Naive B cell (primary cell): ENCODE measurements at regions not wholly inside any gene's neighbourhood (a gene's known extent, or its start where the extent isn't known, plus 50 kb on each side); places are given as distances from the start of the nearest gene placed in this dataset.

ENCODE experiments used
- ATAC-seq, 2 donors: fragments of 150-1000 bp; cut with Tn5 transposase; 2 replicates each; pipeline ENCODE4 v1.10.0; 2021; ENCODE audit warnings: low read depth in 2 of 2, mild to moderate bottlenecking in 2 of 2, moderate library complexity in 2 of 2
- DNase-seq: peaks from one replicate; pipeline ENCODE4 v3.0.0; 2022
- H3K27ac Mint-ChIP-seq, 6 donors: one replicate each; pipeline ENCODE4 v1.8.0; 2020 to 2022; ENCODE audit warnings: mild to moderate bottlenecking in 6 of 6, mixed read lengths in 6 of 6, moderate library complexity in 5 of 6, inconsistent platforms in 2 of 6
- H3K27me3 Mint-ChIP-seq, 3 donors: one replicate each; pipeline ENCODE4 v1.8.0; 2021 to 2022; ENCODE audit warnings: mixed read lengths in 3 of 3, mild to moderate bottlenecking in 1 of 3
- H3K36me3 Mint-ChIP-seq, 2 donors: one replicate each; pipeline ENCODE4 v1.8.0; 2020 to 2022; ENCODE audit warnings: mixed read lengths in 2 of 2, inconsistent platforms in 1 of 2, mild to moderate bottlenecking in 1 of 2
- H3K4me1 Mint-ChIP-seq, 3 donors: one replicate each; pipeline ENCODE4 v1.8.0; 2020 to 2022; ENCODE audit warnings: mixed read lengths in 3 of 3, inconsistent platforms in 1 of 3, mild to moderate bottlenecking in 1 of 3, moderate library complexity in 1 of 3
- H3K4me3 Mint-ChIP-seq, 8 donors: one replicate each; pipeline ENCODE4 v1.8.0; 2020 to 2022; ENCODE audit warnings: mild to moderate bottlenecking in 8 of 8, mixed read lengths in 8 of 8, moderate library complexity in 8 of 8, inconsistent platforms in 2 of 8
- H3K9me3 Mint-ChIP-seq, 7 donors: one replicate each; pipeline ENCODE4 v1.8.0; 2020 to 2022; ENCODE audit warnings: mixed read lengths in 7 of 7, mild to moderate bottlenecking in 5 of 7, inconsistent platforms in 2 of 7, moderate library complexity in 1 of 7

- H3K9me3 Mint-ChIP-seq: peaks cover 0 to 5% (median 3%) of the 10 kb centered on the region in 7 donors
- H3K36me3 Mint-ChIP-seq: no peaks in the 10 kb centered on the region
- H3K27ac Mint-ChIP-seq: no peak overlapping the region
- H3K4me1 Mint-ChIP-seq: no peaks in the 10 kb centered on the region
- DNase-seq (no peak), ATAC-seq (no peak)
- peaks cover 9 to 28% (median 26%) of the 10 kb centered on the region in 3 donors for H3K27me3 Mint-ChIP-seq
- no peak overlapping the region for H3K4me3 Mint-ChIP-seq
These were observed 68.0 kb downstream of the SERPINA3 start for GRCh38 chr14:94679937-94680861.

GRCh38 chr14:94679106-94679810 lies 67.1 kb downstream of the SERPINA3 start:
- no peak for DNase-seq
- no peaks in the 10 kb centered on the region for H3K36me3 Mint-ChIP-seq
- no peak overlapping the region for H3K27ac Mint-ChIP-seq
- peaks cover 9 to 31% (median 30%) of the 10 kb centered on the region in 3 donors for H3K27me3 Mint-ChIP-seq
- ATAC-seq: no peak
- no peak overlapping the region for H3K4me3 Mint-ChIP-seq
- no peaks in the 10 kb centered on the region for H3K4me1 Mint-ChIP-seq
- H3K9me3 Mint-ChIP-seq: peaks cover 0 to 5% (median 3%) of the 10 kb centered on the region in 7 donors

- no peak overlapping the region for H3K4me3 Mint-ChIP-seq
- no peak for ATAC-seq
- no peak overlapping the region for H3K27ac Mint-ChIP-seq
- DNase-seq: no peak
- H3K36me3 Mint-ChIP-seq: no peaks in the 10 kb centered on the region
- H3K9me3 Mint-ChIP-seq: peaks cover 0 to 5% (median 3%) of the 10 kb centered on the region in 7 donors
- no peaks in the 10 kb centered on the region for H3K4me1 Mint-ChIP-seq
- peaks cover 9 to 31% (median 29%) of the 10 kb centered on the region in 3 donors for H3K27me3 Mint-ChIP-seq
These were observed 65.6 kb downstream of the SERPINA3 start for GRCh38 chr14:94677747-94678146.

- H3K36me3 Mint-ChIP-seq: no peaks in the 10 kb centered on the region
- no peak for DNase-seq
- peaks cover 0 to under 1% (median 0%) of the 10 kb centered on the region in 3 donors for H3K4me1 Mint-ChIP-seq
- H3K27ac Mint-ChIP-seq: no peak overlapping the region
- H3K27me3 Mint-ChIP-seq: peaks cover 9 to 31% (median 29%) of the 10 kb centered on the region in 3 donors
- peaks cover 0 to 5% (median 3%) of the 10 kb centered on the region in 7 donors for H3K9me3 Mint-ChIP-seq
- H3K4me3 Mint-ChIP-seq: no peak overlapping the region
- no peak for ATAC-seq
These were observed 65.0 kb downstream of the SERPINA3 start for GRCh38 chr14:94677213-94677612.

- Mint-ChIP-seq H3K36me3 (no peaks in the 10 kb centered on the region), H3K4me3 (no peak overlapping the region)
These were observed 64.4 kb downstream of the SERPINA3 start for GRCh38 chr14:94676495-94677185.

GRCh38 chr14:94675036-94675435 lies 62.8 kb downstream of the SERPINA3 start:
- DNase-seq (no peak), ATAC-seq (no peak)
- no peaks in the 10 kb centered on the region for H3K36me3 Mint-ChIP-seq
- H3K9me3 Mint-ChIP-seq: peaks cover 0 to 4% (median 3%) of the 10 kb centered on the region in 7 donors
- H3K4me3 Mint-ChIP-seq: no peak overlapping the region
- peaks cover 0 to 5% (median 0%) of the 10 kb centered on the region in 3 donors for H3K4me1 Mint-ChIP-seq
- H3K27me3 Mint-ChIP-seq: peaks cover 13 to 39% (median 31%) of the 10 kb centered on the region in 3 donors
- H3K27ac Mint-ChIP-seq: no peak overlapping the region

More at GRCh38 chr14:94676495-94677185, 64.4 kb downstream of the SERPINA3 start:
- peaks cover 0 to 5% (median 0%) of the 10 kb centered on the region in 3 donors for H3K4me1 Mint-ChIP-seq
- H3K9me3 Mint-ChIP-seq: peaks cover 0 to 5% (median 3%) of the 10 kb centered on the region in 7 donors
- no peak for DNase-seq
- H3K27me3 Mint-ChIP-seq: peaks cover 12 to 31% (median 29%) of the 10 kb centered on the region in 3 donors
- H3K27ac Mint-ChIP-seq: no peak overlapping the region
- ATAC-seq: no peak

GRCh38 chr14:94673781-94674231 lies 61.6 kb downstream of the SERPINA3 start:
- Mint-ChIP-seq H3K27ac (no peak overlapping the region), H3K27me3 (peaks cover 13 to 33% (median 30%) of the 10 kb centered on the region in 3 donors), H3K4me1 (peaks cover 0 to 5% (median 0%) of the 10 kb centered on the region in 3 donors), H3K9me3 (peaks cover 0 to 4% (median 0%) of the 10 kb centered on the region in 7 donors), H3K36me3 (no peaks in the 10 kb centered on the region), H3K4me3 (no peak overlapping the region)
- no peak for DNase-seq
- no peak for ATAC-seq
